ENCODE measurements at regions not wholly inside any gene's neighbourhood (a gene's known extent, or its start where the extent isn't known, plus 50 kb on each side); places are given as distances from the start of the nearest gene placed in this dataset.

DNA sequence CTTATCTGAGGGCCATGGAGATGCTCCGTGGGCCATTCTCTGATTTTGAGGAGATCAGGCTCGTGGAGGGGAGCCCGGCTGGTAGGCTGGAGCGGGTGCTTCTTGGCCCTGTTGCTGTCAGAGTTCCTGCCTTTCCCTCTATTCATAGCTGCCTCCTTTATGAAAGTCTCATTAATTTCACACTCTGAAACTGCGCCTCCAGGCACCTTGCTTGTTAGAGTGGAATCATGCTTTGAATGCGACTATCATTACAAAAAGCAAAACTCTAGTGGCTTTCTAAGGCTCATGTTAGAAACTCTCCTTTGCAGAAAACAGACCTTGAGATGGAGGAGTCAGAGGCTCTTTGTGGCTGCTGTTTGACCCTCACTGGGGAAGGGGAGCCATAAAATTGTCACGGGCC, 131.0 kb upstream of the SNTG2 start:
- TF ChIP-seq, protein P1, sequence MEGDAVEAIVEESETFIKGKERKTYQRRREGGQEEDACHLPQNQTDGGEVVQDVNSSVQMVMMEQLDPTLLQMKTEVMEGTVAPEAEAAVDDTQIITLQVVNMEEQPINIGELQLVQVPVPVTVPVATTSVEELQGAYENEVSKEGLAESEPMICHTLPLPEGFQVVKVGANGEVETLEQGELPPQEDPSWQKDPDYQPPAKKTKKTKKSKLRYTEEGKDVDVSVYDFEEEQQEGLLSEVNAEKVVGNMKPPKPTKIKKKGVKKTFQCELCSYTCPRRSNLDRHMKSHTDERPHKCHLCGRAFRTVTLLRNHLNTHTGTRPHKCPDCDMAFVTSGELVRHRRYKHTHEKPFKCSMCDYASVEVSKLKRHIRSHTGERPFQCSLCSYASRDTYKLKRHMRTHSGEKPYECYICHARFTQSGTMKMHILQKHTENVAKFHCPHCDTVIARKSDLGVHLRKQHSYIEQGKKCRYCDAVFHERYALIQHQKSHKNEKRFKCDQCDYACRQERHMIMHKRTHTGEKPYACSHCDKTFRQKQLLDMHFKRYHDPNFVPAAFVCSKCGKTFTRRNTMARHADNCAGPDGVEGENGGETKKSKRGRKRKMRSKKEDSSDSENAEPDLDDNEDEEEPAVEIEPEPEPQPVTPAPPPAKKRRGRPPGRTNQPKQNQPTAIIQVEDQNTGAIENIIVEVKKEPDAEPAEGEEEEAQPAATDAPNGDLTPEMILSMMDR (IDR thresholded peaks at IDR 0.05): no peak
- no peak for TF ChIP-seq EZH2 (IDR thresholded peaks at IDR 0.05; ENCODE audit: borderline replicate concordance, insufficient read depth, low read depth, low read length, poor library complexity, severe bottlenecking)
